HCT116 (cell line): ENCODE measurements at regions not wholly inside any gene's neighbourhood (a gene's known extent, or its start where the extent isn't known, plus 50 kb on each side); places are given as distances from the start of the nearest gene placed in this dataset.

Experiments
- ATAC-seq: fragments of 200-7000 bp; cut with Tn5 transposase; 2 replicates; pipeline ENCODE4 v1.9.1; 2020; ENCODE audit warnings: mild to moderate bottlenecking, moderate library complexity
- BruUV-seq: library from RNA; stranded (reverse); fragments of 400-500 nt; replicated peaks from 2 replicates; lab custom pipeline; 2021; lab: Mats Ljungman, UMichigan
- CTCF ChIA-PET: fragments of 300-600 bp; sonication (Branson Sonifier 250); formaldehyde crosslinking; loops from one replicate; lab custom pipeline; 2021; ENCODE audit warnings: antibody characterized with exemption; lab: Charles Lee
- POLR2A ChIA-PET: fragments of 300-600, 350-600 bp; sonication (Branson Sonifier 250); formaldehyde crosslinking; loops from one replicate; lab custom pipeline; 2021; ENCODE audit warnings: antibody characterized with exemption; lab: Charles Lee
- RAD21 ChIA-PET, 2 experiments: fragments of 300-600 bp; sonication (Branson Sonifier 250); formaldehyde crosslinking; loops; one replicate each; lab custom pipeline; 2023; ENCODE audit warnings: low total read pairs in 2 of 2; ENCODE audit not compliant: uncharacterized antibody in 2 of 2, unreplicated experiment in 2 of 2, low non-redundant PET in 1 of 2; lab: Charles Lee
- DNase-seq: peaks from one replicate; pipeline ENCODE4 v3.0.0-alpha.2; 2010; ENCODE audit warnings: low read depth, low spot score
- H2AFZ ChIP-seq: fragments of 200-600 bp; shearing (Covaris generic), sonication (generic); 2 replicates; pipeline ENCODE4 v1.6.1; 2017; ENCODE audit warnings: low read depth, mixed run types, mixed read lengths, antibody characterized with exemption, low read length; ENCODE audit not compliant: poor library complexity, severe bottlenecking
- H3K27ac ChIP-seq: 2 replicates; pipeline ENCODE4 v1.5.1; 2012; ENCODE audit warnings: low read depth, low read length
- H3K27me3 ChIP-seq: fragments of 200-600 bp; sonication (generic); 2 replicates; pipeline ENCODE4 v1.6.1; 2016; ENCODE audit warnings: mixed run types, low read length, mixed read lengths; ENCODE audit not compliant: insufficient read depth
- H3K36me3 ChIP-seq, 2 experiments: fragments of 200-500 bp in 1 of 2; fragments of 200-600 bp in 1 of 2; sonication (Bioruptor generic) in 1 of 2; sonication (generic) in 1 of 2; 2 replicates each; pipeline versions ENCODE4 v1.5.1 to v1.6.1; 2014 to 2016; ENCODE audit warnings: low read length in 2 of 2, inconsistent platforms in 1 of 2, mixed read lengths in 1 of 2, mixed run types in 1 of 2; ENCODE audit not compliant: insufficient read depth in 2 of 2, control insufficient read depth in 1 of 2
- H3K4me1 ChIP-seq, 2 experiments: fragments of 200-600 bp in 1 of 2; sonication (generic) in 1 of 2; 2 replicates each; pipeline versions ENCODE4 v1.5.1 to v1.6.1; 2012 to 2017; ENCODE audit warnings: low read length in 2 of 2, inconsistent platforms in 1 of 2, mild to moderate bottlenecking in 1 of 2, mixed read lengths in 1 of 2, mixed run types in 1 of 2, moderate library complexity in 1 of 2; ENCODE audit not compliant: insufficient read depth in 2 of 2, control insufficient read depth in 1 of 2
- H3K4me2 ChIP-seq: fragments of 200-600 bp; sonication (generic); 2 replicates; pipeline ENCODE4 v1.6.1; 2017; ENCODE audit warnings: mixed run types, low read length, mixed read lengths
- H3K4me3 ChIP-seq, 2 experiments: fragments of 200-600 bp in 1 of 2; sonication (generic) in 1 of 2; replicated peaks in 1 of 2; 2 replicates each; pipeline ENCODE4 v1.5.1; 2011 to 2016; ENCODE audit warnings: low read length in 2 of 2, control low read depth in 1 of 2, low read depth in 1 of 2, mild to moderate bottlenecking in 1 of 2, mixed read lengths in 1 of 2, mixed run types in 1 of 2
- H3K79me2 ChIP-seq: fragments of 200-600 bp; sonication (generic); 2 replicates; pipeline ENCODE4 v1.6.1; 2017; ENCODE audit warnings: mild to moderate bottlenecking, mixed run types, low read length, moderate library complexity, mixed read lengths; ENCODE audit not compliant: insufficient read depth
- H3K9ac ChIP-seq: fragments of 200-600 bp; sonication (generic); 2 replicates; pipeline ENCODE4 v1.6.1; 2016; ENCODE audit warnings: low read length, mixed read lengths
- H3K9me2 ChIP-seq: fragments of 200-600 bp; sonication (generic), shearing (Covaris generic); 2 replicates; pipeline ENCODE4 v1.6.1; 2017; ENCODE audit warnings: mixed run types, mild to moderate bottlenecking, moderate library complexity; ENCODE audit not compliant: insufficient read depth
- H3K9me3 ChIP-seq, 2 experiments: fragments of 200-500 bp in 1 of 2; fragments of 200-600 bp in 1 of 2; sonication (Bioruptor generic) in 1 of 2; sonication (generic) in 1 of 2; 2 replicates each; pipeline ENCODE4 v1.6.1; 2014 to 2017; ENCODE audit warnings: low read length in 2 of 2, mixed read lengths in 2 of 2, inconsistent platforms in 1 of 2, low read depth in 1 of 2, mild to moderate bottlenecking in 1 of 2, mixed run types in 1 of 2, moderate library complexity in 1 of 2; ENCODE audit not compliant: control insufficient read depth in 1 of 2, insufficient read depth in 1 of 2
- H4K20me1 ChIP-seq: fragments of 200-600 bp; sonication (generic), shearing (Covaris generic); 2 replicates; pipeline ENCODE4 v1.6.1; 2017; ENCODE audit warnings: mixed run types, mild to moderate bottlenecking, moderate library complexity; ENCODE audit not compliant: insufficient read depth
- ATF3 ChIP-seq: IDR thresholded peaks from 2 replicates; pipeline ENCODE4 v1.6.1; 2012
- CBX3 ChIP-seq: IDR thresholded peaks from 2 replicates; pipeline ENCODE4 v1.6.1; 2012; ENCODE audit warnings: low read depth
- CEBPB ChIP-seq: IDR thresholded peaks from 2 replicates; pipeline ENCODE4 v1.6.1; 2012; ENCODE audit warnings: low read depth
- EGR1 ChIP-seq: IDR thresholded peaks from 2 replicates; pipeline ENCODE4 v1.6.1; 2012; ENCODE audit warnings: low read depth
- ELF1 ChIP-seq: IDR thresholded peaks from 2 replicates; pipeline ENCODE4 v1.6.1; 2012; ENCODE audit warnings: low read depth, borderline replicate concordance
- EZH2phosphoT487 ChIP-seq: fragments of 200-600 bp; IDR thresholded peaks from 2 replicates; pipeline ENCODE4 v1.6.1; 2018; ENCODE audit warnings: antibody characterized with exemption, borderline replicate concordance
- FOSL1 ChIP-seq: IDR thresholded peaks from 2 replicates; pipeline ENCODE4 v1.6.1; 2012; ENCODE audit warnings: low read depth
- JUND ChIP-seq: IDR thresholded peaks from 2 replicates; pipeline ENCODE4 v1.6.1; 2012
- POLR2A ChIP-seq: IDR thresholded peaks from 2 replicates; pipeline ENCODE4 v1.7.0; 2011; ENCODE audit warnings: borderline replicate concordance; ENCODE audit not compliant: insufficient read depth, insufficient read length; ENCODE audit errors: extremely low read depth
- POLR2AphosphoS5 ChIP-seq: IDR thresholded peaks from 2 replicates; pipeline ENCODE4 v1.6.1; 2011; ENCODE audit warnings: mild to moderate bottlenecking, low read depth, low read length, moderate library complexity
- RAD21 ChIP-seq: IDR thresholded peaks from 2 replicates; pipeline ENCODE4 v1.6.1; 2012; ENCODE audit warnings: low read depth, mild to moderate bottlenecking
- SIN3A ChIP-seq: IDR thresholded peaks from 2 replicates; pipeline ENCODE4 v1.6.1; 2012; ENCODE audit warnings: low read depth
- SRF ChIP-seq: IDR thresholded peaks from 2 replicates; pipeline ENCODE4 v1.6.1; 2012; ENCODE audit warnings: low read depth
- YY1 ChIP-seq: IDR thresholded peaks from 2 replicates; pipeline ENCODE4 v1.6.1; 2011; ENCODE audit warnings: low read length, low read depth, moderate library complexity, mild to moderate bottlenecking; ENCODE audit not compliant: insufficient replicate concordance; ENCODE audit errors: extremely low read depth
- ZFX ChIP-seq: fragments of 450-650 bp; IDR thresholded peaks from 2 replicates; pipeline ENCODE4 v1.6.1; 2017
- ZNF274 ChIP-seq: fragments of 200-500 bp; sonication (Bioruptor generic); IDR thresholded peaks from 2 replicates; pipeline ENCODE4 v1.6.1; 2014; ENCODE audit warnings: mild to moderate bottlenecking, low read depth, low read length, inconsistent platforms
- intact Hi-C: fragments of 100-400 bp; cut with micrococcal nuclease; formaldehyde crosslinking; loops from 2 replicates; pipeline ENCODE4 v1.10.0; 2022
- TF ChIP-seq, protein P1 (sequence below), 3 experiments: fragments of 200-600 bp in 1 of 3; sonication (generic) in 1 of 3; IDR thresholded peaks in 2 of 3; conservative IDR thresholded peaks in 1 of 3; 2 replicates each; pipeline ENCODE4 v1.5.1; 2012 to 2017; ENCODE audit warnings: low read depth in 2 of 3, low read length in 2 of 3, antibody characterized with exemption in 1 of 3, borderline replicate concordance in 1 of 3, control low read depth in 1 of 3, mild to moderate bottlenecking in 1 of 3, mixed read lengths in 1 of 3, mixed run types in 1 of 3, moderate library complexity in 1 of 3; ENCODE audit not compliant: insufficient read depth in 1 of 3

DNA sequence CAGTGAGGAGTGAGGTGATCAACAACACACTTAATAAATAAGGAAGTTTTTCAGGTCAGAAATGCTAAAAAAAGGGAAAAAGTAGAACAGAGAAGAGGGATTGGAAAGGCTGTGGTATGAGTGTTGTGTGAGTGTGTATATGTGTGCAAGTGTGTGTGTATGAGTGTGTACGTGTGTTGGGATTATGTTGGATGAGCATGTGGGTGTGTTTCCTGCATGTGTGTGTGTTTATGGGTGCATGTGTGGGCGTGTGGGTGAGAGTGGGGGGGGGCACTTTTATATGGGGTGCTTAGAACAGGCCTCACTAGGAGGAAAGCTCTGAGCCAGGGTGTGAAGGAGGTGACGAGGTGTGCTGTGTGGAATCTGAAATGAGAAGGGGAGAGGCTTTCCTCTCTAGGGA lies 116.8 kb upstream of the SLC22A23 start:
- TF ChIP-seq, protein P1, sequence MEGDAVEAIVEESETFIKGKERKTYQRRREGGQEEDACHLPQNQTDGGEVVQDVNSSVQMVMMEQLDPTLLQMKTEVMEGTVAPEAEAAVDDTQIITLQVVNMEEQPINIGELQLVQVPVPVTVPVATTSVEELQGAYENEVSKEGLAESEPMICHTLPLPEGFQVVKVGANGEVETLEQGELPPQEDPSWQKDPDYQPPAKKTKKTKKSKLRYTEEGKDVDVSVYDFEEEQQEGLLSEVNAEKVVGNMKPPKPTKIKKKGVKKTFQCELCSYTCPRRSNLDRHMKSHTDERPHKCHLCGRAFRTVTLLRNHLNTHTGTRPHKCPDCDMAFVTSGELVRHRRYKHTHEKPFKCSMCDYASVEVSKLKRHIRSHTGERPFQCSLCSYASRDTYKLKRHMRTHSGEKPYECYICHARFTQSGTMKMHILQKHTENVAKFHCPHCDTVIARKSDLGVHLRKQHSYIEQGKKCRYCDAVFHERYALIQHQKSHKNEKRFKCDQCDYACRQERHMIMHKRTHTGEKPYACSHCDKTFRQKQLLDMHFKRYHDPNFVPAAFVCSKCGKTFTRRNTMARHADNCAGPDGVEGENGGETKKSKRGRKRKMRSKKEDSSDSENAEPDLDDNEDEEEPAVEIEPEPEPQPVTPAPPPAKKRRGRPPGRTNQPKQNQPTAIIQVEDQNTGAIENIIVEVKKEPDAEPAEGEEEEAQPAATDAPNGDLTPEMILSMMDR (IDR thresholded peaks at IDR 0.05 in 2 of 3, conservative IDR thresholded peaks at IDR 0.05 in 1 of 3; ENCODE audit: borderline replicate concordance in 1 of 3, insufficient read depth in 1 of 3, low read depth in 2 of 3, low read length in 2 of 3) = no peak
- TF ChIP-seq ELF1 = no peak
- TF ChIP-seq JUND = no peak
- no peak for TF ChIP-seq EZH2phosphoT487
- TF ChIP-seq SRF = no peak
- no peak for TF ChIP-seq CEBPB
- TF ChIP-seq ZNF274 = no peak
- TF ChIP-seq CBX3 = no peak
- no peak for TF ChIP-seq POLR2AphosphoS5
- no peak for TF ChIP-seq SIN3A
- Histone ChIP-seq H3K27ac (no peak overlapping the region), H3K4me1 (no peaks in the 10 kb centered on the region), H3K4me2 (no peak overlapping the region), H3K9me3 (no peaks in the 10 kb centered on the region), H3K9ac (no peak overlapping the region), H3K27me3 (no peaks in the 10 kb centered on the region), H3K9me2 (no peaks in the 10 kb centered on the region), H3K4me3 (no peak overlapping the region), H2AFZ (no peak overlapping the region), H3K36me3 (no peaks in the 10 kb centered on the region), H3K79me2 (no peaks in the 10 kb centered on the region), H4K20me1 (no peaks in the 10 kb centered on the region)
- BruUV-seq = no TSS peak
- ChIA-PET RAD21 (no interaction called here), POLR2A (no interaction called here), CTCF (no interaction called here)
- ATAC-seq = no peak
- intact Hi-C loops = no loop called here
- DNase-seq = no peak

DNA sequence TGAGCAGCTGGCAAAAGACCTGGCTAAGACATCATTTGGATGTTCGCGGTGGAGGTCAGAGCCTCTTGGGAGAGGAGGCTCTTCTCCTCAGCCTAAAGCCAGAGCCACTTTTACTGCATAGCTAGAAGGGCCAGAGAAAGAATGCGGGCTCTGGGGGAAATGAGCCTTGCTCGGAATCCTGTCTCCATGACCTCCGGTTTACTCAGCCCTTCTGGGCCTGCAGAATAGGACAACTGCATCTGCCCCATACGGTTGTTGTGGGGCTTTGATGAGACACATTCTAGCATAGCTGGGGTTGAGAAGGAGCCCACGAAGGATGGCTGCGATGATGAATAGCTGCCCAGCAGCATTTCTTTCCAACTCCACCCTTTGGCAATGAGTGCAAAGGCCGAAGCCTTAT lies 115.0 kb upstream of the SLC22A23 start:
- no peak for DNase-seq
- Histone ChIP-seq H3K27ac (no peak overlapping the region), H4K20me1 (no peaks in the 10 kb centered on the region), H2AFZ (no peak overlapping the region), H3K4me3 (no peak overlapping the region), H3K9me3 (no peaks in the 10 kb centered on the region), H3K4me1 (no peaks in the 10 kb centered on the region), H3K36me3 (no peaks in the 10 kb centered on the region), H3K9me2 (no peaks in the 10 kb centered on the region), H3K4me2 (no peak overlapping the region), H3K79me2 (no peaks in the 10 kb centered on the region), H3K27me3 (no peaks in the 10 kb centered on the region), H3K9ac (no peak overlapping the region)
- intact Hi-C loops = no loop called here
- CTCF ChIA-PET = no interaction called here
- POLR2A ChIA-PET = no interaction called here
- TF ChIP-seq EZH2phosphoT487 (no peak), FOSL1 (no peak), ELF1 (no peak), ZFX (no peak), CEBPB (no peak), ZNF274 (no peak), CBX3 (no peak), EGR1 (no peak), POLR2A (no peak), POLR2AphosphoS5 (no peak), JUND (no peak), SRF (no peak), ATF3 (no peak), RAD21 (no peak), SIN3A (no peak), YY1 (no peak)
- BruUV-seq = no TSS peak
- RAD21 ChIA-PET = no interaction called here
- ATAC-seq = no peak
